ENCODE measurements at regions not wholly inside any gene's neighbourhood (a gene's known extent, or its start where the extent isn't known, plus 50 kb on each side); places are given as distances from the start of the nearest gene placed in this dataset.

DNA sequence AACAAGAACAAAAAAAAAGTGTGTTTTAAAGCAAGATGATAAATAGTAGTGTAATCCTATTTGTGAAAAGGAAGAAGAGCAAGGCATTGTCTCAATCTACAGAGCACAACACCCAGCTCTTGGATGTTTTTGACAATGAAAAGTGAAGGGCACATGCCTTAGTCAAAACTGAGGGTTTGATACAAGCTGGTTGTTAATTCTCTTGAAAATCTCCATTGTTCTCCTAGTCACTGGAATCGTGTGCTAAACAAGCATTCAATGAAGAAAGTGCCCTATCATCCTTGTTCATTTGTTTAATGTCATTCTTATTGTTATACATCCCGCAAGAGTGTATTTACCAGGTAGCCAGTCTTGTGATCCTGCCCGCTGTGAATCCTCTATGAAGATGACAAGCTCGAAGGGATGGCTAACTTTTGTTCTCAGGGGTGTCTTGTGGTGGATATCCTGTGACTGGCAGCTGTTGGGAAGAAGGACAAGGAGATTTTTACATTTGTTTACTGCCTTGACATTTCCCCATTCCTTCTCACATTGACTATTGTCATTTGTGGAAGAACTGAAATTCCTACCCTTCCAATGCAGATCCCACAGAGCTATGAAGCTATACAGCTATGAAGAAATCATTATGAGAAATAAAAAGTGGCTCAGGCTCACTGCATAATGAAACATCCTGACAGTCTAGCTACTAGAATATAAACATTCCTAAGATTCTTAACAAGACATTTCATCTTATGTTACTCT lies 175.9 kb downstream of the VGLL3 start:
- Mint-ChIP-seq H3K27ac (no peak overlapping the region), H3K4me1 (no peaks in the 10 kb centered on the region), H3K9me3 (ENCODE audit: insufficient read depth) (no peaks in the 10 kb centered on the region), H3K27me3 (no peaks in the 10 kb centered on the region), H3K4me3 (no peak overlapping the region)
- Histone ChIP-seq H3K27me3 (replicated peaks in 1 of 4; ENCODE audit: control extremely low read depth in 1 of 4, control insufficient read depth in 3 of 4, insufficient read depth in 4 of 4, low read length in 3 of 4) (no peaks in the 10 kb centered on the region), H3K9me3 (ENCODE audit: control extremely low read depth in 1 of 3, control insufficient read depth in 2 of 3, insufficient read depth in 1 of 3, low read length in 2 of 3) (no peaks in the 10 kb centered on the region), H3K4me2 (replicated peaks; ENCODE audit: low read depth, low read length, poor library complexity, severe bottlenecking) (no peak overlapping the region), H3K27ac (ENCODE audit: low read length in 2 of 2) (no peak overlapping the region), H3K4me1 (ENCODE audit: control insufficient read depth in 2 of 2, insufficient read depth in 2 of 2, low read length in 2 of 2) (no peaks in the 10 kb centered on the region), H3K36me3 (replicated peaks in 1 of 2; ENCODE audit: control extremely low read depth in 1 of 2, control insufficient read depth in 1 of 2, extremely low read depth in 1 of 2, insufficient read depth in 2 of 2, low read length in 1 of 2) (no peaks in the 10 kb centered on the region), H3K9ac (ENCODE audit: low read length) (no peak overlapping the region), H2AFZ (ENCODE audit: insufficient read depth, low read depth, low read length, poor library complexity, severe bottlenecking) (no peak overlapping the region), H4K20me1 (ENCODE audit: control insufficient read depth, insufficient read depth, low read length, poor library complexity, severe bottlenecking) (no peaks in the 10 kb centered on the region), H3K4me3 (ENCODE audit: control extremely low read depth in 1 of 5, extremely low read depth in 1 of 5, insufficient read depth in 1 of 5, low read depth in 2 of 5, low read length in 4 of 5) (no peak overlapping the region), H3K79me2 (ENCODE audit: control insufficient read depth, insufficient read depth, low read length) (no peaks in the 10 kb centered on the region)
- WGBS (ENCODE audit: insufficient coverage) = 45% methylated on average over 2 of the region's 4 CpGs
- DNase-seq (no peak), ATAC-seq (ENCODE audit: low read depth) (no peak)
- intact Hi-C loops (cut with micrococcal nuclease) = no loop called here
- POLR2A ChIA-PET = no interaction called here
- TF ChIP-seq EZH2 (IDR thresholded peaks at IDR 0.05; ENCODE audit: borderline replicate concordance, insufficient read depth, low read depth, low read length, poor library complexity, severe bottlenecking) (no peak), CTCF (IDR thresholded peaks at IDR 0.05) (no peak)
- CTCF ChIA-PET = no interaction called here

DNA sequence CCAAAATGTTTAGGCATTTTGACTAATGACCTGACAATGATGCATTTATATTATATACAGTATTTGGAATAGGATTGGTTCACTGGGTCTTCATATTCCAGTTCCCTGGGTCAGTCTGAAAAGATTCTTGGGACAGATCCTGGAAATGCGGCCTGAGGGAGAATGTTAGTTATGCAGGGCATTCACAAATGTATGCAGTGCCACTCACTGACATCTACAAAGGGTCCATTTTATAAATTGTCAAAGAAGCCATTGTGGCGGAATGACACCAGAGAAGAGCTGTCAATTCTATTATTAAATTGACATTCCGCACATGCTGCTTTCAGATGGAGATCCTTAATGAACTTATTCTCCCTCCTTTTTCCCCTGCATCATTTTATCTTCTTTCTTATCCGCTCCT lies 176.6 kb downstream of the VGLL3 start:
- Histone ChIP-seq H3K9ac (ENCODE audit: low read length) (no peak overlapping the region), H3K9me3 (ENCODE audit: control extremely low read depth in 1 of 3, control insufficient read depth in 2 of 3, insufficient read depth in 1 of 3, low read length in 2 of 3) (no peaks in the 10 kb centered on the region), H3K4me3 (ENCODE audit: control extremely low read depth in 1 of 5, extremely low read depth in 1 of 5, insufficient read depth in 1 of 5, low read depth in 2 of 5, low read length in 4 of 5) (no peak overlapping the region), H3K27me3 (replicated peaks in 1 of 4; ENCODE audit: control extremely low read depth in 1 of 4, control insufficient read depth in 3 of 4, insufficient read depth in 4 of 4, low read length in 3 of 4) (no peaks in the 10 kb centered on the region), H2AFZ (ENCODE audit: insufficient read depth, low read depth, low read length, poor library complexity, severe bottlenecking) (no peak overlapping the region), H3K79me2 (ENCODE audit: control insufficient read depth, insufficient read depth, low read length) (no peaks in the 10 kb centered on the region), H3K4me1 (ENCODE audit: control insufficient read depth in 2 of 2, insufficient read depth in 2 of 2, low read length in 2 of 2) (no peaks in the 10 kb centered on the region), H4K20me1 (ENCODE audit: control insufficient read depth, insufficient read depth, low read length, poor library complexity, severe bottlenecking) (no peaks in the 10 kb centered on the region), H3K4me2 (replicated peaks; ENCODE audit: low read depth, low read length, poor library complexity, severe bottlenecking) (no peak overlapping the region), H3K36me3 (replicated peaks in 1 of 2; ENCODE audit: control extremely low read depth in 1 of 2, control insufficient read depth in 1 of 2, extremely low read depth in 1 of 2, insufficient read depth in 2 of 2, low read length in 1 of 2) (no peaks in the 10 kb centered on the region), H3K27ac (ENCODE audit: low read length in 2 of 2) (no peak overlapping the region)
- Mint-ChIP-seq H3K4me1 (no peaks in the 10 kb centered on the region), H3K4me3 (no peak overlapping the region), H3K27me3 (no peaks in the 10 kb centered on the region), H3K27ac (no peak overlapping the region), H3K9me3 (ENCODE audit: insufficient read depth) (no peaks in the 10 kb centered on the region)
- TF ChIP-seq CTCF (IDR thresholded peaks at IDR 0.05) (no peak), EZH2 (IDR thresholded peaks at IDR 0.05; ENCODE audit: borderline replicate concordance, insufficient read depth, low read depth, low read length, poor library complexity, severe bottlenecking) (no peak)
- no peak for DNase-seq
- POLR2A ChIA-PET = no interaction called here
- CTCF ChIA-PET = no interaction called here
- intact Hi-C loops (cut with micrococcal nuclease) = no loop called here
- ATAC-seq (ENCODE audit: low read depth) = no peak
- 100% methylated on average over 1 of the region's 4 CpGs for WGBS (ENCODE audit: insufficient coverage)
